Inferior parietal cortex (tissue), 1 donor: ENCODE measurements at regions not wholly inside any gene's neighbourhood (a gene's known extent, or its start where the extent isn't known, plus 50 kb on each side); places are given as distances from the start of the nearest gene placed in this dataset.

Experiments
- DNase-seq: peaks from one replicate; pipeline ENCODE4 v3.0.0-alpha.2; 2016; ENCODE audit errors: extremely low spot score

GRCh38 chr5:93277051-93277450, 304.0 kb downstream of the NR2F1-AS1 start:
- DNase-seq: no peak

GRCh38 chr5:93275376-93275775, 305.6 kb downstream of the NR2F1-AS1 start:
- no peak for DNase-seq

GRCh38 chr5:93274291-93274690, 306.7 kb downstream of the NR2F1-AS1 start:
- no peak for DNase-seq

- no peak for DNase-seq
These were observed 307.8 kb downstream of the NR2F1-AS1 start for GRCh38 chr5:93273176-93273575.

- no peak for DNase-seq
These were observed 308.9 kb downstream of the NR2F1-AS1 start for GRCh38 chr5:93272108-93272507.

GRCh38 chr5:93267736-93268135, 313.3 kb downstream of the NR2F1-AS1 start:
- DNase-seq: no peak

GRCh38 chr5:93267276-93267675, 313.7 kb downstream of the NR2F1-AS1 start:
- no peak for DNase-seq

- DNase-seq: no peak
These were observed 323.4 kb downstream of the NR2F1-AS1 start for GRCh38 chr5:93257616-93258015.

GRCh38 chr5:93255796-93256195, 325.2 kb downstream of the NR2F1-AS1 start:
- DNase-seq: no peak

GRCh38 chr5:93252165-93252564, 328.9 kb downstream of the NR2F1-AS1 start:
- no peak for DNase-seq

- no peak for DNase-seq
These were observed 329.7 kb downstream of the NR2F1-AS1 start for GRCh38 chr5:93251347-93251746.

GRCh38 chr5:93250424-93250823, 330.6 kb downstream of the NR2F1-AS1 start:
- no peak for DNase-seq

- no peak for DNase-seq
These were observed 331.2 kb downstream of the NR2F1-AS1 start for GRCh38 chr5:93249651-93250289.

GRCh38 chr5:93247105-93247504, 333.9 kb downstream of the NR2F1-AS1 start:
- no peak for DNase-seq

- peak; percentile 47 for DNase-seq
These were observed 334.7 kb downstream of the NR2F1-AS1 start for GRCh38 chr5:93246090-93246855.

- DNase-seq: no peak
These were observed 335.8 kb downstream of the NR2F1-AS1 start for GRCh38 chr5:93245226-93245625.

- DNase-seq: no peak
These were observed 337.5 kb downstream of the NR2F1-AS1 start for GRCh38 chr5:93243481-93243880.

- DNase-seq: no peak
These were observed 340.7 kb downstream of the NR2F1-AS1 start for GRCh38 chr5:93240228-93240834.

- no peak for DNase-seq
These were observed 344.1 kb downstream of the NR2F1-AS1 start for GRCh38 chr5:93236807-93237421.

GRCh38 chr5:93235761-93236160, 345.3 kb downstream of the NR2F1-AS1 start:
- no peak for DNase-seq

GRCh38 chr5:93226202-93226735, 354.8 kb downstream of the NR2F1-AS1 start:
- DNase-seq: no peak

GRCh38 chr5:93225748-93226147, 355.3 kb downstream of the NR2F1-AS1 start:
- DNase-seq: no peak
